Memory B cell (primary cell): ENCODE measurements at regions not wholly inside any gene's neighbourhood (a gene's known extent, or its start where the extent isn't known, plus 50 kb on each side); places are given as distances from the start of the nearest gene placed in this dataset.

ENCODE experiments used
- ATAC-seq: fragments of 150-1000 bp; cut with Tn5 transposase; 2 replicates; pipeline ENCODE4 v1.10.0; 2021; ENCODE audit warnings: low read depth, mild to moderate bottlenecking, moderate library complexity
- DNase-seq, 2 donors: peaks; one replicate each; pipeline ENCODE4 v3.0.0; 2022; ENCODE audit warnings: low spot score in 2 of 2
- H3K27ac Mint-ChIP-seq: one replicate; pipeline ENCODE4 v1.8.0; 2022; ENCODE audit warnings: mild to moderate bottlenecking, moderate library complexity, mixed read lengths
- H3K27me3 Mint-ChIP-seq: one replicate; pipeline ENCODE4 v1.8.0; 2022; ENCODE audit warnings: mixed read lengths
- H3K36me3 Mint-ChIP-seq: one replicate; pipeline ENCODE4 v1.8.0; 2022; ENCODE audit warnings: mild to moderate bottlenecking, mixed read lengths
- H3K4me1 Mint-ChIP-seq: one replicate; pipeline ENCODE4 v1.8.0; 2022; ENCODE audit warnings: mixed read lengths
- H3K4me3 Mint-ChIP-seq: one replicate; pipeline ENCODE4 v1.8.0; 2022; ENCODE audit warnings: mild to moderate bottlenecking, moderate library complexity, mixed read lengths
- H3K9me3 Mint-ChIP-seq: one replicate; pipeline ENCODE4 v1.8.0; 2022; ENCODE audit warnings: mixed read lengths

- Mint-ChIP-seq H3K9me3 (no peaks in the 10 kb centered on the region), H3K4me1 (no peaks in the 10 kb centered on the region), H3K27me3 (no peaks in the 10 kb centered on the region), H3K36me3 (peaks cover 3% of the 10 kb centered on the region), H3K4me3 (no peak overlapping the region), H3K27ac (no peak overlapping the region)
- ATAC-seq, result peak; percentile 32
- peak in 1 of 2 donors; percentile 13 for DNase-seq
Observed at GRCh38 chr5:93800988-93801811, 59.8 kb upstream of the POU5F2 start.

- Mint-ChIP-seq H3K27ac (no peak overlapping the region), H3K4me1 (peaks cover 5% of the 10 kb centered on the region), H3K36me3 (peaks cover 23% of the 10 kb centered on the region), H3K4me3 (no peak overlapping the region), H3K27me3 (no peaks in the 10 kb centered on the region), H3K9me3 (peaks cover 2% of the 10 kb centered on the region)
- no peak for ATAC-seq
- DNase-seq, result no peak
Observed at GRCh38 chr5:93794954-93795353, 53.6 kb upstream of the POU5F2 start.

GRCh38 chr5:93793159-93793781 lies 51.9 kb upstream of the POU5F2 start:
- Mint-ChIP-seq H3K27me3 (no peaks in the 10 kb centered on the region), H3K27ac (no peak overlapping the region), H3K4me3 (no peak overlapping the region), H3K36me3 (peaks cover 23% of the 10 kb centered on the region), H3K9me3 (peaks cover 2% of the 10 kb centered on the region), H3K4me1 (peaks cover 5% of the 10 kb centered on the region)
- DNase-seq, result no peak
- ATAC-seq, result no peak

GRCh38 chr5:93791518-93791972 lies 50.1 kb upstream of the POU5F2 start:
- Mint-ChIP-seq H3K4me1 (peaks cover 5% of the 10 kb centered on the region), H3K4me3 (no peak overlapping the region), H3K9me3 (peaks cover 2% of the 10 kb centered on the region), H3K36me3 (peaks cover 20% of the 10 kb centered on the region), H3K27ac (no peak overlapping the region), H3K27me3 (no peaks in the 10 kb centered on the region)
- no peak for DNase-seq
- no peak for ATAC-seq
